PC-9 (cell line): ENCODE measurements at regions not wholly inside any gene's neighbourhood (a gene's known extent, or its start where the extent isn't known, plus 50 kb on each side); places are given as distances from the start of the nearest gene placed in this dataset.

Experiments used
- EZH2 ChIP-seq: fragments of 200-600 bp; sonication (generic); IDR thresholded peaks from 2 replicates; pipeline ENCODE4 v1.8.0; 2017; ENCODE audit warnings: antibody characterized with exemption, low read depth
- TF ChIP-seq, protein P1 (sequence below): fragments of 200-600 bp; sonication (generic); conservative IDR thresholded peaks from 2 replicates; pipeline ENCODE4 v1.6.1; 2017; ENCODE audit warnings: mixed run types, antibody characterized with exemption, mild to moderate bottlenecking, moderate library complexity

- TF ChIP-seq, protein P1, sequence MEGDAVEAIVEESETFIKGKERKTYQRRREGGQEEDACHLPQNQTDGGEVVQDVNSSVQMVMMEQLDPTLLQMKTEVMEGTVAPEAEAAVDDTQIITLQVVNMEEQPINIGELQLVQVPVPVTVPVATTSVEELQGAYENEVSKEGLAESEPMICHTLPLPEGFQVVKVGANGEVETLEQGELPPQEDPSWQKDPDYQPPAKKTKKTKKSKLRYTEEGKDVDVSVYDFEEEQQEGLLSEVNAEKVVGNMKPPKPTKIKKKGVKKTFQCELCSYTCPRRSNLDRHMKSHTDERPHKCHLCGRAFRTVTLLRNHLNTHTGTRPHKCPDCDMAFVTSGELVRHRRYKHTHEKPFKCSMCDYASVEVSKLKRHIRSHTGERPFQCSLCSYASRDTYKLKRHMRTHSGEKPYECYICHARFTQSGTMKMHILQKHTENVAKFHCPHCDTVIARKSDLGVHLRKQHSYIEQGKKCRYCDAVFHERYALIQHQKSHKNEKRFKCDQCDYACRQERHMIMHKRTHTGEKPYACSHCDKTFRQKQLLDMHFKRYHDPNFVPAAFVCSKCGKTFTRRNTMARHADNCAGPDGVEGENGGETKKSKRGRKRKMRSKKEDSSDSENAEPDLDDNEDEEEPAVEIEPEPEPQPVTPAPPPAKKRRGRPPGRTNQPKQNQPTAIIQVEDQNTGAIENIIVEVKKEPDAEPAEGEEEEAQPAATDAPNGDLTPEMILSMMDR: no peak
- TF ChIP-seq EZH2: no peak
Measured at GRCh38 chr21:32193098-32193465, 85.8 kb downstream of the MIS18A start.
